ENCODE measurements at regions not wholly inside any gene's neighbourhood (a gene's known extent, or its start where the extent isn't known, plus 50 kb on each side); places are given as distances from the start of the nearest gene placed in this dataset.

GRCh38 chr2:181152226-181152625 is 171.8 kb downstream of the UBE2E3 start:
- no peak for DNase-seq

DNA sequence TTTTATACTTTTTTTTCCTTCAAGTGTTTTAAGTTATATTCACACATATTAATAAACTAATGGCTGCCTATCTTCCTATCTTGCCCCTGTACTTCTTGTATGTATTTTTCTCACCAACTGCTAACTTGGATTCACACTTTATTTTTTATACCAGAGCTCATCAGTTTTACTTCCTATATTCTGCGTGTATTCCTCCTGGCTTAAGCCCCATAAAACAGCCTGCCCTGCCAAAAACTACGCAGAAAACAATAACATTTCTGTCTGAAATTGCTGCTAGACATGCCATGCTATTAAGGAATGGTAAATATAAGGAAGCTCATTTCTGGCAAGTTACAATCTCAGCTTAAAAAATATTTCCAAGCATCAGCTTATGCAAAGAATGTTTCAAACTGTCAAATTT is 172.3 kb downstream of the UBE2E3 start:
- DNase-seq = no peak

- DNase-seq = no peak
These were observed 173.5 kb downstream of the UBE2E3 start for GRCh38 chr2:181153886-181154285.

- no peak for DNase-seq
These were observed 176.9 kb downstream of the UBE2E3 start for GRCh38 chr2:181157326-181157725.

GRCh38 chr2:181158427-181158826 is 178.0 kb downstream of the UBE2E3 start:
- no peak for DNase-seq

- DNase-seq = no peak
These were observed 181.2 kb downstream of the UBE2E3 start for GRCh38 chr2:181161615-181162014.

- DNase-seq = no peak
These were observed 182.7 kb downstream of the UBE2E3 start for GRCh38 chr2:181163139-181163538.

- no peak for DNase-seq
These were observed 183.3 kb downstream of the UBE2E3 start for GRCh38 chr2:181163691-181164090.

- DNase-seq = no peak
These were observed 184.3 kb downstream of the UBE2E3 start for GRCh38 chr2:181164699-181165098.

DNA sequence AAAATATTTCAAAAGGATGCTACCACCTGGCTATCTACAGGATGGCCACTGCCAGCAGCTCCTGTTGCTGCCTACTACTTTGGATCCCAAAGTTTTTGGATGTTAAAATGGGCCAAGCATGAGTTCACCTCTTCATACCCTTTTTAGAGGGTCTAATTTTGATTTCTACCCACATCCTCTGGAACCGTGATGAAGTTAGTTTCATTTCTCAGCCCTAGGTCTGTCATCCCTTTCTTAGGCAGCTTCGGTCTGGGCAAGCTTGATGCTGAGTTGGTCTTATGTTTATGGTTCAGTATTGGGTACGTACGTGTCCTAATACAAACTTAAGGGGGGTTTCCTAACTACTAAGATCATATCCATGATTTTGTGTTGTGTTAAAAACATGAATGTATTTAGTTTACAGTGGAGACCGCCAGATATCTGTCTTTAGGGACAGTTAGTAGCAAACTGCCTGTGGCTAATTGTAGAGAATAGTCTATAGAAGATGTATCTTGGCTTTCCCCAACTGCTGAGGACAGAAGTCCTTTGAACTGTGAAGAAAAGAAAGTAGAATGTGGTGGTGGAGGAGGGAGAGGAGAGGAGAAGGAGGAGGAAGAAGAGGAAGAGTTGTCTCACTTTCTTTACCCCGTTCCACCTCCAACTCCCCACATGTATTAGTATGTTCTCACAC is 184.9 kb downstream of the UBE2E3 start:
- DNase-seq = no peak

DNA sequence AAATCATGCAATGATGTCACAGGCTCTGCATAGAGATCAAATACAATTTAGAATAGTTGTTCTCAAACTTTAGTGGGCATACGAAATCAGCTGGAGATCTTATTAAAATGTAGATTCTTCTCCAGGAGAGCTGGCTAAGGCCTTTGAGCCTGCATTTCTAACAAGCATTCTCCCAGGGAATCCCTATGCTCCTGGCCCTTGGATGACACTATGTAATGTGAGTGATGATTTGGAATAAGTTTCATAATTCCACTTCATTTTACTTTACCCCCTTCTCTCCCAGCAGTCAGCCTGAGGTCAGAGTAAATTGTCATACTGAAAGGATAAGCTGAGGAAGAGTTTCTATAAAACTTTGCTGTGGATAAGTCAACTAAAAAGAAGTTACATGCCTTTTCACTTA is 189.1 kb downstream of the UBE2E3 start:
- DNase-seq = no peak

DNA sequence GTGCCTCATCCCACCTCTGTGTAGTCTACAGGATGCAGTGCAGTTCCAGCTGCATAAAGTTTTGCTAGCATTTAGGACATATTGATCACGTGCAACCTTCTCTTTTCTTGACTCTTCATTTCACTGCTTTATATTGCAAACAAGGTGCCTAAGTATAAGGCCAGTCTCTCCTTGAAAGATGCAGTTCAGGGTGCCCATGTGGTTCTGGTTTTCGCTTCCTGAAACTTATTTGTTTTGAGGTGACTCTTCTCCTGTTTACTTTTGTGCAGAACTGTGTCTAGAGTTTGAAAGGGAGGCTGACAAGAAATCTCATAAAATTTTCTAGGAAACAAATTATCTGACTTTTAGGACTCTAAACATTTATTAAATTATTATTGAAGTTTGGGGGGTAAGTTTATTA is 189.9 kb downstream of the UBE2E3 start:
- DNase-seq = no peak

GRCh38 chr2:181172676-181173075 is 192.3 kb downstream of the UBE2E3 start:
- DNase-seq = no peak

GRCh38 chr2:181174611-181175580 is 194.5 kb downstream of the UBE2E3 start:
- no peak for DNase-seq

DNA sequence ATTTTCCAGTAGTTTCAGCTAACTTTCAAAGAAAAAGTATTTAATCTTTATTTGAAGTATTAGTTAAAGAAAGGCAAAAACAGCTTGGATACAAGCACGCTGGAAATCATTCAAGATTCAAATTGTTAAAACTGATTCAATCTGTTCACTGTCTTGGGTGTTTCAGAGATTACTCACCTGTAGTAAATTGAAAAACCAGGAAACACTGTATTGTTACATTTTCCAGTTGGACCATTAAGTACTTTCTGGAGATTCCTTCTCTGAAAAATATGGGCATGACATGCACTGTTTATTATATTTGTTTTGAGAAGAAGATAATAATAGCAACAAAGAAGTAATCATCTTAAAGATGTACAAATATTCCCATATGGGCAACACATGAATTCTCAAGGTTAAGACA is 196.1 kb downstream of the UBE2E3 start:
- DNase-seq = no peak

- no peak for DNase-seq
These were observed 197.0 kb downstream of the UBE2E3 start for GRCh38 chr2:181177376-181177775.

DNA sequence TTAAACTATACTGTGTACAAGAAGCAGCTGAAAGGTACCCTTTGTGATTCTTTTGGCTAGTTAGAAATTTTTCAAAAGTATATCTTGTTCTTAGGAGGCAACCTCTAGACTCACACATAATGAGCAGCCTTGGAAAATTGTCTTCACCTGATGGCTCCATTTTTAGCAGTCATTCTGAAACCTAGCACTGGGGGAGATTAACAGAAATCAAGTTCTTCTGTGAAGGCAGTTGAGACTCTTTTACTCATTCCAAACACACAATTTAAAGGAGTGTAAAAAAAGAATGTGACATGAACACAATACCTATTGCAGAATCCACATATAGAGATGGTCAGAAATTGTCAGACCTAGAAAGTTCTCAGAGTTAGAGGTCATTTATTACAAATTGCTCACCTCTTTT is 197.7 kb downstream of the UBE2E3 start:
- no peak for DNase-seq

GRCh38 chr2:181178823-181179412 is 198.5 kb downstream of the UBE2E3 start:
- no peak for DNase-seq

DNA sequence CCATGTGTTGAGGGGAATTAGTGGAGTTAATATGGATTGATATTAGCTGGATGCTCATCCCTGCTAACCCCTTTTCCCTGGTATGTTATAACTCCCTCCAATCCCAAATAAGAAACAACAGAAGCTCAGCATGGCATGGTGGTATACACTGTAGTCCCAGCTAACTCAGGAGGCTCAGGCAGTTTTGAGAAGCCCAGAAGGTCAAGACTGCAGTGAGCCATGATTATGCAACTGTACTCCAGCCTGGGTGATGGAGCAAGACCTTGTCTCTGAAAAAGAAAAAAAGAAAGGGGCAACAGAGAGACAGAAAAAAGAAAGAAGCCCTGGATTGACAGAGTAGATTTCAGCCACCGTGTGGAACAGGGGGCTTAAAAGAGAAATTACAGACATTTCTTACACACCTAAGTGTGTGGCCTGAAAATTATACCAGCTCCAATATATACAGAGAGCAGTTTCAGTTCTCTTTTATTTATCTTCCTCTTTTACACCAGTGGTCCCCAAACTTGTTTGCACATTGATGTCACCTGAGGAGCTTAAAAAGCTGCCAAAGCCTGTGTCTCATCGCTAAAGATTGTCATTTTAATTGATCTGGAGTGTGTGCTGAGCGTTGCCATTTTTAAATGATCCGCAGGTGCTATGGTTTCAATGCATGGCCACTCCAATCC is 203.6 kb downstream of the UBE2E3 start:
- DNase-seq = no peak

DNA sequence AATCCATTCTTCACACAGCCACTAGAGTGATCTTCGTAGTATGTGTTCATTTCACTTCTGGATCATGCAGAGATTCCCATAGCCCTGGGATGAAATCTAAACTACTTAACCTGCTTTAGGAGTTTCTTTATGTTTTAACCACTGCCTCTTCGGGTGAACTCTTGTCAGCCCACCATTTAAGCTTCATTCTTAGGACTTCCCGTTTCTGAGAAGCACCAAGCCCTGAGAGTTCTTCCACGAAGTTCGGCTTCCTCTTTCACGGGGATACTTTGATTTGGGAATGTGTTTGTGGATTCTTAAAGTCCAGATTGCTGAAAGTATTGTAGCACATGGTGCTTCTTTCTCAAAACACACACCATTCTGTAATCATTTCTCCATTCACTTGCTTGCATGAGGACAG is 205.0 kb downstream of the UBE2E3 start:
- DNase-seq = no peak

GRCh38 chr2:181185948-181186347 is 205.5 kb downstream of the UBE2E3 start:
- DNase-seq = no peak

DNA sequence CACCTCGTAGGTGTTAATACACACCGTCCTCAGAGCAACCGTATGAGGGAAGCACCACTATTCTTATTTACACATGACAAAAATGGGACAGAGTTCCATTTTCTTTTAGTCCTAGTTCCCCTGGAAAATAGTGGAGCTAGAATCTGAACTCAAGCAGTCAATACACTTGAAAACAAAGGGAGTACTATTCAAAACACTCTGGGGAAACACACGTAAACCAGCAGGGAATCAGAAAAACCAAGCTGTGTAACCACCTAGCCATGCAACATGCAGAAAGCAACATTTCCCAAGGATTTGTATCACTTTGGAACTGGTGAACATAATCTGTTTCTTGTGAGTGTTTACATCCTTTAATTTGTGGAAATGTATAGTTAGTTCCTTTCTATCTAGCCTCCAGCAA is 208.2 kb downstream of the UBE2E3 start:
- no peak for DNase-seq

GRCh38 chr2:181189951-181190350 is 209.5 kb downstream of the UBE2E3 start:
- no peak for DNase-seq
